SK-N-SH treated with all-trans-retinoic acid at 6 μM for 48 hours (cell line): ENCODE measurements at regions not wholly inside any gene's neighbourhood (a gene's known extent, or its start where the extent isn't known, plus 50 kb on each side); places are given as distances from the start of the nearest gene placed in this dataset.

ENCODE experiments used
- ATAC-seq: fragments of 200-7000 bp; cut with Tn5 transposase; 3 replicates; pipeline ENCODE4 v1.9.1; 2020; ENCODE audit warnings: mild to moderate bottlenecking, moderate library complexity
- BACH2 ChIP-seq: fragments of 250-450 bp; sonication (Bioruptor Pico); IDR thresholded peaks from 2 replicates; pipeline ENCODE4 v1.9.0; 2021; ENCODE audit warnings: mild to moderate bottlenecking, borderline replicate concordance
- CREB5 ChIP-seq: fragments of 250-450 bp; sonication (Bioruptor Pico); IDR thresholded peaks from 2 replicates; pipeline ENCODE4 v1.5.1; 2020; ENCODE audit warnings: low read depth, mild to moderate bottlenecking, moderate library complexity
- CSDC2 ChIP-seq: fragments of 250-450 bp; sonication (Bioruptor Pico); IDR thresholded peaks from 2 replicates; pipeline ENCODE4 v1.5.0; 2020; ENCODE audit warnings: mild to moderate bottlenecking, moderate library complexity
- CSRNP3 ChIP-seq: fragments of 250-450 bp; sonication (Bioruptor Pico); IDR thresholded peaks from 2 replicates; pipeline ENCODE4 v1.5.1; 2021; ENCODE audit warnings: mild to moderate bottlenecking, moderate library complexity
- ESRRG ChIP-seq: fragments of 250-450 bp; sonication (Bioruptor Pico); IDR thresholded peaks from 2 replicates; pipeline ENCODE4 v1.6.1; 2021; ENCODE audit warnings: mild to moderate bottlenecking
- GLIS3 ChIP-seq: fragments of 250-450 bp; sonication (Bioruptor Pico); IDR thresholded peaks from 2 replicates; pipeline ENCODE4 v1.5.0; 2020; ENCODE audit warnings: mild to moderate bottlenecking, moderate library complexity
- ISL1 ChIP-seq: fragments of 250-450 bp; sonication (Bioruptor Pico); IDR thresholded peaks from 2 replicates; pipeline ENCODE4 v2.1.2; 2022; ENCODE audit warnings: mild to moderate bottlenecking, moderate library complexity
- OSR1 ChIP-seq: fragments of 250-450 bp; sonication (Bioruptor Pico); IDR thresholded peaks from 2 replicates; pipeline ENCODE4 v1.8.0; 2022; ENCODE audit warnings: moderate library complexity, mild to moderate bottlenecking, inconsistent platforms
- PATZ1 ChIP-seq: fragments of 250-450 bp; sonication (Bioruptor Pico); IDR thresholded peaks from 2 replicates; pipeline ENCODE4 v1.8.0; 2020; ENCODE audit warnings: mild to moderate bottlenecking, moderate library complexity, borderline replicate concordance
- POU6F1 ChIP-seq: fragments of 250-450 bp; sonication (Bioruptor Pico); IDR thresholded peaks from 2 replicates; pipeline ENCODE4 v1.8.0; 2021; ENCODE audit warnings: low read depth, mild to moderate bottlenecking, moderate library complexity, borderline replicate concordance
- RARB ChIP-seq: fragments of 250-450 bp; sonication (Bioruptor Pico); IDR thresholded peaks from 2 replicates; pipeline ENCODE4 v1.8.0; 2021; ENCODE audit warnings: mild to moderate bottlenecking, moderate library complexity
- SNAI2 ChIP-seq: fragments of 250-450 bp; sonication (Bioruptor Pico); IDR thresholded peaks from 2 replicates; pipeline ENCODE4 v1.5.0; 2020; ENCODE audit warnings: mild to moderate bottlenecking, moderate library complexity
- TCF4 ChIP-seq: fragments of 250-450 bp; sonication (Bioruptor Pico); IDR thresholded peaks from 2 replicates; pipeline ENCODE4 v1.8.0; 2021; ENCODE audit warnings: mild to moderate bottlenecking, moderate library complexity, borderline replicate concordance
- TSHZ2 ChIP-seq: fragments of 250-450 bp; sonication (Bioruptor Pico); IDR thresholded peaks from 2 replicates; pipeline ENCODE4 v1.5.0; 2020; ENCODE audit warnings: mild to moderate bottlenecking, moderate library complexity
- ZC3H10 ChIP-seq: fragments of 250-450 bp; sonication (Bioruptor Pico); IDR thresholded peaks from 2 replicates; pipeline ENCODE4 v1.5.1; 2021; ENCODE audit warnings: mild to moderate bottlenecking, moderate library complexity
- ZFP3 ChIP-seq: fragments of 250-450 bp; sonication (Bioruptor Pico); IDR thresholded peaks from 2 replicates; pipeline ENCODE4 v1.5.0; 2020; ENCODE audit warnings: mild to moderate bottlenecking, moderate library complexity
- ZFP30 ChIP-seq: fragments of 450-650 bp; formaldehyde crosslinking; IDR thresholded peaks from 2 replicates; pipeline ENCODE4 v1.5.0; 2022; ENCODE audit warnings: mild to moderate bottlenecking, moderate library complexity
- ZNF565 ChIP-seq: fragments of 450-650 bp; formaldehyde crosslinking; conservative IDR thresholded peaks from 2 replicates; pipeline ENCODE4 v1.5.0; 2020; ENCODE audit warnings: low read depth, mild to moderate bottlenecking, moderate library complexity
- ZNF70 ChIP-seq: fragments of 450-650 bp; formaldehyde crosslinking; IDR thresholded peaks from 2 replicates; pipeline ENCODE4 v1.5.0; 2020; ENCODE audit warnings: mild to moderate bottlenecking, moderate library complexity
- ZNF8 ChIP-seq: fragments of 450-650 bp; formaldehyde crosslinking; IDR thresholded peaks from 2 replicates; pipeline ENCODE4 v1.5.0; 2020; ENCODE audit warnings: mild to moderate bottlenecking, moderate library complexity

GRCh38 chr20:24135781-24136180, 147.2 kb upstream of the GGTLC1 start:
- no peak for ATAC-seq
- TF ChIP-seq ZFP30 (no peak), PATZ1 (no peak), TCF4 (CRISPR knock-in tag) (no peak), GLIS3 (CRISPR knock-in tag) (no peak), TSHZ2 (CRISPR knock-in tag) (no peak)

GRCh38 chr20:24134930-24135329, 146.4 kb upstream of the GGTLC1 start:
- TF ChIP-seq ZNF70 (CRISPR knock-in tag) (no peak), ZC3H10 (CRISPR knock-in tag) (no peak), POU6F1 (CRISPR knock-in tag) (no peak)
- no peak for ATAC-seq

GRCh38 chr20:24134284-24134683, 145.7 kb upstream of the GGTLC1 start:
- ATAC-seq = no peak
- TF ChIP-seq ZNF565 (CRISPR knock-in tag) (no peak), ZFP30 (no peak), CSDC2 (CRISPR knock-in tag) (no peak), CSRNP3 (CRISPR knock-in tag) (no peak), ZNF70 (CRISPR knock-in tag) (no peak), ESRRG (CRISPR knock-in tag) (no peak), GLIS3 (CRISPR knock-in tag) (no peak), OSR1 (CRISPR knock-in tag) (no peak), RARB (CRISPR knock-in tag) (no peak), CREB5 (no peak), BACH2 (CRISPR knock-in tag) (no peak), ZNF8 (CRISPR knock-in tag) (no peak), SNAI2 (CRISPR knock-in tag) (no peak)

GRCh38 chr20:24132246-24132645, 143.7 kb upstream of the GGTLC1 start:
- no peak for ATAC-seq
- no peak for TF ChIP-seq ISL1 (CRISPR knock-in tag)
- TF ChIP-seq TCF4 (CRISPR knock-in tag) = no peak
- TF ChIP-seq RARB (CRISPR knock-in tag) = no peak
- no peak for TF ChIP-seq ZNF70 (CRISPR knock-in tag)
- no peak for TF ChIP-seq ZFP3
- TF ChIP-seq SNAI2 (CRISPR knock-in tag) = no peak
